Liver (tissue), 3 donors: ENCODE measurements at regions not wholly inside any gene's neighbourhood (a gene's known extent, or its start where the extent isn't known, plus 50 kb on each side); places are given as distances from the start of the nearest gene placed in this dataset.

Source experiments
- EGR1 ChIP-seq, 2 donors: IDR thresholded peaks; 2 replicates each; pipeline ENCODE4 v1.6.1; 2016 to 2018; ENCODE audit warnings: antibody characterized with exemption in 2 of 2, low read depth in 2 of 2
- GABPA ChIP-seq, 2 donors: IDR thresholded peaks in 1 of 2; conservative IDR thresholded peaks in 1 of 2; 2 replicates each; pipeline ENCODE4 v1.6.1; 2016; ENCODE audit warnings: antibody characterized with exemption in 2 of 2, mild to moderate bottlenecking in 1 of 2, moderate library complexity in 1 of 2
- HNF4G ChIP-seq: IDR thresholded peaks from 2 replicates; pipeline ENCODE4 v1.6.1; 2016; ENCODE audit warnings: antibody characterized with exemption
- TAF1 ChIP-seq: conservative IDR thresholded peaks from 2 replicates; pipeline ENCODE4 v1.6.1; 2016; ENCODE audit warnings: antibody characterized with exemption, mild to moderate bottlenecking
- TF ChIP-seq, protein P1 (sequence below): fragments of 150-350 bp; IDR thresholded peaks from 2 replicates; pipeline ENCODE4 v1.5.1; 2017; ENCODE audit warnings: improper control_type of control experiment, low read depth, low read length; ENCODE audit not compliant: missing input control
- TF ChIP-seq, protein P2 (sequence below): IDR thresholded peaks from 2 replicates; pipeline ENCODE4 v1.6.1; 2016; ENCODE audit warnings: antibody characterized with exemption, mild to moderate bottlenecking
- TF ChIP-seq, protein P3 (sequence below): IDR thresholded peaks from 2 replicates; pipeline ENCODE4 v1.6.1; 2016; ENCODE audit warnings: antibody characterized with exemption
- donor health status: healthy.
- donor health status: healthy.

DNA sequence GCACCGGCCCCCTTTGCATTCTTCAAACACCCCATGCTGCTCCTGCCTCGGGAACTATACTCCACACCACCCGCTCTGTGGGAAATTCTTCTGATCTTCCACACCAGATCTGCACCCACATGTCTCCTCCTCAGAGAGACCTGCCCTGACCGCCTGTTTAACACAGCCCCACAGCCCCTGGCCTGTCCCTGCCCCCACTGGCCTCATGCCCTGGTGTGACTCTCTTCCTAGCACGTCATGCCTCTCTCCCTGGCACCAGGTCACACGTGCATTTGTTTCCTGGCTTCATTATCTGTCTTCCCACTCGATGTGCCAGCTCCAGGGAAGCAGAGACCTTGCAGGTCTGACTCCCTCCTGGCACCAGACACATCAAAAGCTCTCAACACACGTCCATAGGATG lies 79.6 kb downstream of the ANKRD60 start:
- TF ChIP-seq, protein P1, sequence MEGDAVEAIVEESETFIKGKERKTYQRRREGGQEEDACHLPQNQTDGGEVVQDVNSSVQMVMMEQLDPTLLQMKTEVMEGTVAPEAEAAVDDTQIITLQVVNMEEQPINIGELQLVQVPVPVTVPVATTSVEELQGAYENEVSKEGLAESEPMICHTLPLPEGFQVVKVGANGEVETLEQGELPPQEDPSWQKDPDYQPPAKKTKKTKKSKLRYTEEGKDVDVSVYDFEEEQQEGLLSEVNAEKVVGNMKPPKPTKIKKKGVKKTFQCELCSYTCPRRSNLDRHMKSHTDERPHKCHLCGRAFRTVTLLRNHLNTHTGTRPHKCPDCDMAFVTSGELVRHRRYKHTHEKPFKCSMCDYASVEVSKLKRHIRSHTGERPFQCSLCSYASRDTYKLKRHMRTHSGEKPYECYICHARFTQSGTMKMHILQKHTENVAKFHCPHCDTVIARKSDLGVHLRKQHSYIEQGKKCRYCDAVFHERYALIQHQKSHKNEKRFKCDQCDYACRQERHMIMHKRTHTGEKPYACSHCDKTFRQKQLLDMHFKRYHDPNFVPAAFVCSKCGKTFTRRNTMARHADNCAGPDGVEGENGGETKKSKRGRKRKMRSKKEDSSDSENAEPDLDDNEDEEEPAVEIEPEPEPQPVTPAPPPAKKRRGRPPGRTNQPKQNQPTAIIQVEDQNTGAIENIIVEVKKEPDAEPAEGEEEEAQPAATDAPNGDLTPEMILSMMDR = no peak
- no peak for TF ChIP-seq HNF4G
- TF ChIP-seq TAF1 = no peak
- TF ChIP-seq, protein P2, sequence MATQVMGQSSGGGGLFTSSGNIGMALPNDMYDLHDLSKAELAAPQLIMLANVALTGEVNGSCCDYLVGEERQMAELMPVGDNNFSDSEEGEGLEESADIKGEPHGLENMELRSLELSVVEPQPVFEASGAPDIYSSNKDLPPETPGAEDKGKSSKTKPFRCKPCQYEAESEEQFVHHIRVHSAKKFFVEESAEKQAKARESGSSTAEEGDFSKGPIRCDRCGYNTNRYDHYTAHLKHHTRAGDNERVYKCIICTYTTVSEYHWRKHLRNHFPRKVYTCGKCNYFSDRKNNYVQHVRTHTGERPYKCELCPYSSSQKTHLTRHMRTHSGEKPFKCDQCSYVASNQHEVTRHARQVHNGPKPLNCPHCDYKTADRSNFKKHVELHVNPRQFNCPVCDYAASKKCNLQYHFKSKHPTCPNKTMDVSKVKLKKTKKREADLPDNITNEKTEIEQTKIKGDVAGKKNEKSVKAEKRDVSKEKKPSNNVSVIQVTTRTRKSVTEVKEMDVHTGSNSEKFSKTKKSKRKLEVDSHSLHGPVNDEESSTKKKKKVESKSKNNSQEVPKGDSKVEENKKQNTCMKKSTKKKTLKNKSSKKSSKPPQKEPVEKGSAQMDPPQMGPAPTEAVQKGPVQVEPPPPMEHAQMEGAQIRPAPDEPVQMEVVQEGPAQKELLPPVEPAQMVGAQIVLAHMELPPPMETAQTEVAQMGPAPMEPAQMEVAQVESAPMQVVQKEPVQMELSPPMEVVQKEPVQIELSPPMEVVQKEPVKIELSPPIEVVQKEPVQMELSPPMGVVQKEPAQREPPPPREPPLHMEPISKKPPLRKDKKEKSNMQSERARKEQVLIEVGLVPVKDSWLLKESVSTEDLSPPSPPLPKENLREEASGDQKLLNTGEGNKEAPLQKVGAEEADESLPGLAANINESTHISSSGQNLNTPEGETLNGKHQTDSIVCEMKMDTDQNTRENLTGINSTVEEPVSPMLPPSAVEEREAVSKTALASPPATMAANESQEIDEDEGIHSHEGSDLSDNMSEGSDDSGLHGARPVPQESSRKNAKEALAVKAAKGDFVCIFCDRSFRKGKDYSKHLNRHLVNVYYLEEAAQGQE = no peak
- TF ChIP-seq, protein P3, sequence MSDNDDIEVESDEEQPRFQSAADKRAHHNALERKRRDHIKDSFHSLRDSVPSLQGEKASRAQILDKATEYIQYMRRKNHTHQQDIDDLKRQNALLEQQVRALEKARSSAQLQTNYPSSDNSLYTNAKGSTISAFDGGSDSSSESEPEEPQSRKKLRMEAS = no peak
- TF ChIP-seq EGR1 (IDR thresholded peaks at IDR 0.05; ENCODE audit: low read depth in 2 of 2) = no peak
- no peak for TF ChIP-seq GABPA (IDR thresholded peaks at IDR 0.05 in 1 of 2, conservative IDR thresholded peaks at IDR 0.05 in 1 of 2)
